ENCODE measurements at regions not wholly inside any gene's neighbourhood (a gene's known extent, or its start where the extent isn't known, plus 50 kb on each side); places are given as distances from the start of the nearest gene placed in this dataset.

DNA sequence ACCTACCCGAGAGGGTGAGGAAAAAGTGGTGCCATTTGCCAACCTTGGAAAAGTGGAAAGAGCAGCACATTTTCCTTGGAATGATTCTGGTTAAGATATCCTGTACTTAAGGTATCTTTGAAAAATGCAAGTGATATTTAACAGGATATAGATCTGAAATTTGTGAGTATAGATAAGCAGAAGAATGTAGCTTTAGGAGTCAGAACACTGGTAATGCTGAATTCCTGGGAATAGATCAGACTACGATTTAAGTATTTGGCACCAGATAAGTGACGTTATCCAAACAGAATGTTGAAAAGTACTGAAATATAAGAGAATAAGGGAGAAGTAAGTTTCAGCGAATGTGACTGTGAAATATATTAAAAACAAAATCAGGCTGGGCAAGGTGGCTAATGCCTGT lies 210.1 kb downstream of the PCDH7 start:
- Histone ChIP-seq H3K27ac (ENCODE audit: insufficient read depth, low read length) (no peak overlapping the region), H2AFZ (ENCODE audit: low read length) (no peak overlapping the region), H3K9ac (ENCODE audit: insufficient read depth, low read length) (no peak overlapping the region), H3K4me1 (ENCODE audit: control insufficient read depth, extremely low read depth, insufficient read depth, low read length) (no peaks in the 10 kb centered on the region), H3K9me3 (ENCODE audit: control insufficient read depth, insufficient read depth, low read depth, low read length) (no peaks in the 10 kb centered on the region), H3K27me3 (ENCODE audit: control insufficient read depth, insufficient read depth, low read length) (no peaks in the 10 kb centered on the region), H3K4me3 (replicated peaks in 1 of 4; ENCODE audit: control extremely low read depth in 1 of 4, insufficient read depth in 1 of 4, low read depth in 3 of 4, low read length in 4 of 4) (no peak overlapping the region), H3K4me2 (ENCODE audit: extremely low read depth, insufficient read depth, low read length) (no peak overlapping the region), H3K36me3 (ENCODE audit: control insufficient read depth, insufficient read depth, low read length) (no peaks in the 10 kb centered on the region), H4K20me1 (ENCODE audit: control insufficient read depth, extremely low read depth, insufficient read depth, low read length) (no peaks in the 10 kb centered on the region), H3K79me2 (ENCODE audit: control insufficient read depth, insufficient read depth, low read length) (no peaks in the 10 kb centered on the region)
- no peak for TF ChIP-seq EZH2 (IDR thresholded peaks at IDR 0.05; ENCODE audit: low read length, missing control alignments)
- TF ChIP-seq, protein P1, sequence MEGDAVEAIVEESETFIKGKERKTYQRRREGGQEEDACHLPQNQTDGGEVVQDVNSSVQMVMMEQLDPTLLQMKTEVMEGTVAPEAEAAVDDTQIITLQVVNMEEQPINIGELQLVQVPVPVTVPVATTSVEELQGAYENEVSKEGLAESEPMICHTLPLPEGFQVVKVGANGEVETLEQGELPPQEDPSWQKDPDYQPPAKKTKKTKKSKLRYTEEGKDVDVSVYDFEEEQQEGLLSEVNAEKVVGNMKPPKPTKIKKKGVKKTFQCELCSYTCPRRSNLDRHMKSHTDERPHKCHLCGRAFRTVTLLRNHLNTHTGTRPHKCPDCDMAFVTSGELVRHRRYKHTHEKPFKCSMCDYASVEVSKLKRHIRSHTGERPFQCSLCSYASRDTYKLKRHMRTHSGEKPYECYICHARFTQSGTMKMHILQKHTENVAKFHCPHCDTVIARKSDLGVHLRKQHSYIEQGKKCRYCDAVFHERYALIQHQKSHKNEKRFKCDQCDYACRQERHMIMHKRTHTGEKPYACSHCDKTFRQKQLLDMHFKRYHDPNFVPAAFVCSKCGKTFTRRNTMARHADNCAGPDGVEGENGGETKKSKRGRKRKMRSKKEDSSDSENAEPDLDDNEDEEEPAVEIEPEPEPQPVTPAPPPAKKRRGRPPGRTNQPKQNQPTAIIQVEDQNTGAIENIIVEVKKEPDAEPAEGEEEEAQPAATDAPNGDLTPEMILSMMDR (conservative IDR thresholded peaks at IDR 0.05 in 1 of 2, IDR thresholded peaks at IDR 0.05 in 1 of 2; ENCODE audit: low read depth in 1 of 2, low read length in 2 of 2) = no peak
- no peak for DNase-seq (ENCODE audit: low read depth in 2 of 2)

- TF ChIP-seq, protein P1 (conservative IDR thresholded peaks at IDR 0.05 in 1 of 2, IDR thresholded peaks at IDR 0.05 in 1 of 2; ENCODE audit: low read depth in 1 of 2, low read length in 2 of 2) = no peak
- no peak for TF ChIP-seq EZH2 (IDR thresholded peaks at IDR 0.05; ENCODE audit: low read length, missing control alignments)
- Histone ChIP-seq H3K4me2 (ENCODE audit: extremely low read depth, insufficient read depth, low read length) (no peak overlapping the region), H3K36me3 (ENCODE audit: control insufficient read depth, insufficient read depth, low read length) (no peaks in the 10 kb centered on the region), H4K20me1 (ENCODE audit: control insufficient read depth, extremely low read depth, insufficient read depth, low read length) (no peaks in the 10 kb centered on the region), H3K4me3 (replicated peaks in 1 of 4; ENCODE audit: control extremely low read depth in 1 of 4, insufficient read depth in 1 of 4, low read depth in 3 of 4, low read length in 4 of 4) (no peak overlapping the region), H2AFZ (ENCODE audit: low read length) (no peak overlapping the region), H3K4me1 (ENCODE audit: control insufficient read depth, extremely low read depth, insufficient read depth, low read length) (no peaks in the 10 kb centered on the region), H3K9me3 (ENCODE audit: control insufficient read depth, insufficient read depth, low read depth, low read length) (no peaks in the 10 kb centered on the region), H3K79me2 (ENCODE audit: control insufficient read depth, insufficient read depth, low read length) (no peaks in the 10 kb centered on the region), H3K27me3 (ENCODE audit: control insufficient read depth, insufficient read depth, low read length) (no peaks in the 10 kb centered on the region), H3K9ac (ENCODE audit: insufficient read depth, low read length) (no peak overlapping the region), H3K27ac (ENCODE audit: insufficient read depth, low read length) (no peak overlapping the region)
- DNase-seq (ENCODE audit: low read depth in 2 of 2) = no peak
Measured at GRCh38 chr4:30932581-30932980, 212.4 kb downstream of the PCDH7 start.

- H3K36me3 ChIP-seq (ENCODE audit: control insufficient read depth, insufficient read depth, low read length) = no peaks in the 10 kb centered on the region
- no peak for DNase-seq (ENCODE audit: low read depth in 2 of 2)
- H3K27ac ChIP-seq (ENCODE audit: insufficient read depth, low read length) = no peak overlapping the region
- no peak overlapping the region for H3K4me2 ChIP-seq (ENCODE audit: extremely low read depth, insufficient read depth, low read length)
- no peaks in the 10 kb centered on the region for H3K27me3 ChIP-seq (ENCODE audit: control insufficient read depth, insufficient read depth, low read length)
- H3K4me3 ChIP-seq (replicated peaks in 1 of 4; ENCODE audit: control extremely low read depth in 1 of 4, insufficient read depth in 1 of 4, low read depth in 3 of 4, low read length in 4 of 4) = no peak overlapping the region
- H3K79me2 ChIP-seq (ENCODE audit: control insufficient read depth, insufficient read depth, low read length) = no peaks in the 10 kb centered on the region
- no peaks in the 10 kb centered on the region for H3K9me3 ChIP-seq (ENCODE audit: control insufficient read depth, insufficient read depth, low read depth, low read length)
- TF ChIP-seq, protein P1 (conservative IDR thresholded peaks at IDR 0.05 in 1 of 2, IDR thresholded peaks at IDR 0.05 in 1 of 2; ENCODE audit: low read depth in 1 of 2, low read length in 2 of 2) = no peak
- no peak for TF ChIP-seq EZH2 (IDR thresholded peaks at IDR 0.05; ENCODE audit: low read length, missing control alignments)
- H4K20me1 ChIP-seq (ENCODE audit: control insufficient read depth, extremely low read depth, insufficient read depth, low read length) = no peaks in the 10 kb centered on the region
- H2AFZ ChIP-seq (ENCODE audit: low read length) = no peak overlapping the region
- no peaks in the 10 kb centered on the region for H3K4me1 ChIP-seq (ENCODE audit: control insufficient read depth, extremely low read depth, insufficient read depth, low read length)
- no peak overlapping the region for H3K9ac ChIP-seq (ENCODE audit: insufficient read depth, low read length)
Measured at GRCh38 chr4:30939069-30939468, 218.9 kb downstream of the PCDH7 start.

Measured in fibroblast of lung (primary cell).